HG03175 (cell line): ENCODE measurements at regions not wholly inside any gene's neighbourhood (a gene's known extent, or its start where the extent isn't known, plus 50 kb on each side); places are given as distances from the start of the nearest gene placed in this dataset.

Experiments
- ATAC-seq: cut with Tn5 transposase; IDR thresholded peaks from one replicate; pipeline ENCODE4 v1.9.1; 2021; ENCODE audit warnings: mild to moderate bottlenecking, moderate library complexity; ENCODE audit not compliant: unreplicated experiment

DNA sequence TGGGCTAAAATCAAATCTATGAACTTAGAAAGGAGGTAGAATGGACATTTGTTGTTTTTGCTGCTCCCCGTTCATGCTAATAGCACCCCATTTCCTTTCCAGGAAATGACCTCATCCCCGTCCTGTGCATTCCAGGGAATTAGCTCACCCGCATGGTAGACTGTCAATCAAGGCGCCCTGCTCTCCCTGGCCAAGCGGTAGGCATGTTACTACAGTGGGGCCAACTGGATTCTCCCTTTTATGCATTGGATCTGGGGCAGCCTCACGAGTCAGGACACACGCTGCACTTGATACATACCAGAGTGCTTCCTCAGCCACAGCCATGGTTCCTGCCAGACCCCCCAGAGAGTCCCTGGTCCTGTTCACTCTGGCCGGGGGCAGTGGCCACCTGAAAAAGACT, 111.0 kb upstream of the PTCH1 start:
- no peak for ATAC-seq

DNA sequence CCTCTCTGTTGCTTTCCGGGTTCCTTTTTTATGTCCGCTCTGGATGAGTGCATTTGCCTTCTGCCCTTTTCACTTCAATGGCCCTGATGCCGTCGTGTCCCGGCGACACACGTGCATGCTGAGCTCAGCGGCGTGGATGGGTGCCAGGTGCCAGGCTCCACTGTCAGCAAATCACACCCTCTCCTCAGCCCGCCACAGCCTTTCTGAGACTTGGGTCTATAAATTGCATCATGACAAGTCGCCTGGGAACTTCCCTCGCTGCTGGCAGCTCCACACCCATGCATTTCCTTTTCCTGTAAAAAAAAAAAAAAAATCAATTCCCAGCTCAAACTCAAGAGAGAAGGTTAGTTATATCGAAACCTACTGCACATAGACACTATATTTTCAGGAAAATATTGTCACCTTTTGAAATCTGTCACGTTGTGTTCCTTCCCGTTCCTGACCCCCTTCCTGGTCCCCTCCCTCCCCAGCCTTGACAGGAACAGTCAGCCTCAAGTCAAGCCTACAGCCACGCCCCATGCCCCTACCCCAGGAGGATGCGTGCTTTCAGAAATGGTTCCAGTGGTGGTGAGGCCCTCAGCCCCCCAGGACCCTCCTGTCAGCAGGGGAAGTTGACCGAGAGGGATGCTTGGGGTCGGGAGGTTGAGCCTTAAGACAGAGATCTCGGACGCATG, 110.3 kb upstream of the PTCH1 start:
- ATAC-seq, result no peak

DNA sequence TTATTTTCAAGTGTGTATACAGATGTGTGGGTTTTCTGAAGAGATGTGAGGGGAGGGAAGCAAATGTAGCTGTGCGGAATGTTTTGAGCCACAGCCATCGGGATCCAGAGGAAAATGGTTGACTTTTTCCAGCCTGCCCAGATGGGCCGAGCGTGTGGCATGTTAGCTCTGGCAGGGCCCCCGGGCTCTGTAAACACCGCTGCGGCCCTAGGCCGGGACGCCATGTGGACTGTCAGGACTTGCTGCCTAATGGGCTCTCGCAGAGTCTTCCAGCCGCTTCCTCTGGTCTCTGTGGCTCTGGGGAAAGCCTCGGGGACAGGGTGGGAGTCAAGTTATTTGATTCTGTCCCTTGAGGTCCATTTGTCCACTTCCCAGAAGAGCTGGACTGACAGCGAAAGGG, 109.6 kb upstream of the PTCH1 start:
- no peak for ATAC-seq

DNA sequence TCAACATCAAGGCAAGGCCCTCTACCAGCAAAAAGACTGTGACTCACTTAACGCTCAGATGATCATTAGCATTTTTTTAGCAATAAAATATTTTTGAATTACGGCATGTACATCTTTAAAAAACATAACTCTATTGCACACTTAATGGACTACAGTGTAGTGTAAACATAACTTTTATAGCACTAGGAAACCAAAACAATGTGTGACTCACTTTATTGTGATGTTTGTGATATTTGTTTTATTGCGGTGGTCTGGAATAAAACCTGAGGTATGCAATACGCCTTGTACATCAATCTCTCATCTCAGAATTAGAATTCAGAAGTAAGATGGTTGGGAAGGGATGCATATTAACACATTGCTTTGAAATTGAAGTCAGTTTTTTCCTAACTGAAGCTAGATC, 106.9 kb upstream of the PTCH1 start:
- ATAC-seq, result no peak

DNA sequence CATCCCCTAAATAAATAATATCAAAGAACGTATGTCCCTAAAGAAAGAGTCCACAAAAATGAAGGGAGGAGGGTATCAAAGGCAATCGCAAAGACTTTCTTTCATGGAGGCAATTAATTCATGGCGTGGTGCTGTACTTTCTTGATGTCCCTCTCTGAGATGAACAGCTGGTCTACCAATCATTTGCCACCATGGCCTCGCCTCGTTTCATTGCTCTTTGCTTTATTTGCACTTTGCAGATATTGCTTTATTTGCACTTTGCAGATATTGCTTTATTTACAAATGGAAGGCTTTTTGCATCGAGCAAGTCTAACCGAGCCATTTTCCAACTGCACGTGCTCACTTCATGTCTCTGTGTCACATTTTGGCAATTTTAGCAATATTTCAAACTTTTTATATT, 104.0 kb upstream of the PTCH1 start:
- no peak for ATAC-seq

DNA sequence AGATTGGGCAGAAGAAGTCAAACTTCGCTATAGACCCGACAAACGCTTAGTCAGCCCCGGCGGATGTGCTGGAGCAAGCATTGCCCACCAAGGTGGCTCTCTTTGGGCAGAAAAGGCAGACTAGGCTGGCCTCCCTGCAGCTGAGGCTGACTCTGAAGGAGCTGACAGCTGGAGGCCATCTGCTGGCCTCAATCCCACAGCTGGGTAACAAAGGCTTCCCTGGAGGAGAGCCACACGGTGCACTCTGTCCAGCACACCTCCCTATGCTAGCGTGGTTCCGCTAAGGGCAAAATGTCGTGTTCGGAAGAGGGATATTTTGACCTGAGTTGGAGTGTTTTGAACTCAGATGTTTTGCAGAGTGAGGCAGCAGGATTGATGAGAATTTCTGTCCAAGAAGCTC, 103.5 kb upstream of the PTCH1 start:
- no peak for ATAC-seq

DNA sequence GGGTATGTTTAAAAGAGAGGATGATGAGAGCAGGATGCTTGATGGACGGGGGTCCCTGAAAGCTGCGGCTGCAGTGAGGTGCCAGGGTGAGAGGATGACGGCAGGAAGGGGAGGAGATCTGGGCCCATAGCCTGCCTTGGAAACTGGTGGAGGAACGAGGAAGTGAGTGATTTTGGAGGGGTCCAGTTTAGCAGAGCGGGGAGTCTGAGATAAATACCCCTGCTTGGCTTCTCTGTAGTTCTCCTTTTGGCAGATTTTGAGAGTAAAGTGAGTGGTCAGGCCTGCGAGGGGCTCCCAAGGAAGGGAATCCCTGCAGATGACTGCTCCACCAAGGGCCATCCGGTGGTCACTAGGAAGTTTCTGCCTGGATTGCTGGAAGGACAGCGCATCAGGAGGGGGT, 98.5 kb upstream of the PTCH1 start:
- ATAC-seq, result no peak

DNA sequence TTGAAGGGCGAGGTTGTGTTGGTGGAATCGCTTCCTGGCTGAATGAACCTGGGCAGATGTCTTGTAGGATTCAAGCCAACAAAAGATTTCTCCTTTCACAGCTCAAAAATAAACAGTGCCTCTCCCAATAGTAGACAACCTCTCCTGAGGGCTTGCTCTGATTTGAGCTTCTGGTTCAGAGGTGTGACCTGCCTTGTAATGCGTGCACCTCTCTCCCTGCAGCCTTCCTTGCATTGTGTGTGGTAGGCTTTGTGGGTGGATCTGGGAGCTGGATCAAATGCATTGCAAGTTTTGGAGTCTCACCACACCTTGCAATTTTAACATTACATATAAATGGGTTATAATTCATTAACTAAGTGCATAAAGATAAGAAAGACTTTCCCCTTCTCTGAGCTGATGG, 96.9 kb upstream of the PTCH1 start:
- ATAC-seq, result no peak

DNA sequence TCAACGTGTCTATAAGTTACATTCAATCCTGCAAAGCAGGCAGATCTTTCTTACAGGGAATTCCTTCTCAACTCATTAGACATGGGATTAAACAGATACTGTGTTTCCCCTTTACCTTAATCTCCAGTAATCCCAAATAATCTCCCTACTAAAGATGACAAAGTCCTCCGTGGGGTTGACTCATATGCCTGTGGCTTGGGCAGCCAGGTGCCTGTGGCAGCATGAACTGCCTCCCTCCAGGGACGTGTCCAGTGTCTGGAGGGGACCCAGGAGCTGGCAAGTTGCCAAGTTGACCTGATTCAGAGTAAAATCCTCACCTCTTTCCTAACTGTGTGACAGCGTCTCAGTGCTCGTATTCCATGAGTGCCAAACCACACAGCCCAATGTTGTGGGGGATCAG, 94.6 kb upstream of the PTCH1 start:
- no peak for ATAC-seq

DNA sequence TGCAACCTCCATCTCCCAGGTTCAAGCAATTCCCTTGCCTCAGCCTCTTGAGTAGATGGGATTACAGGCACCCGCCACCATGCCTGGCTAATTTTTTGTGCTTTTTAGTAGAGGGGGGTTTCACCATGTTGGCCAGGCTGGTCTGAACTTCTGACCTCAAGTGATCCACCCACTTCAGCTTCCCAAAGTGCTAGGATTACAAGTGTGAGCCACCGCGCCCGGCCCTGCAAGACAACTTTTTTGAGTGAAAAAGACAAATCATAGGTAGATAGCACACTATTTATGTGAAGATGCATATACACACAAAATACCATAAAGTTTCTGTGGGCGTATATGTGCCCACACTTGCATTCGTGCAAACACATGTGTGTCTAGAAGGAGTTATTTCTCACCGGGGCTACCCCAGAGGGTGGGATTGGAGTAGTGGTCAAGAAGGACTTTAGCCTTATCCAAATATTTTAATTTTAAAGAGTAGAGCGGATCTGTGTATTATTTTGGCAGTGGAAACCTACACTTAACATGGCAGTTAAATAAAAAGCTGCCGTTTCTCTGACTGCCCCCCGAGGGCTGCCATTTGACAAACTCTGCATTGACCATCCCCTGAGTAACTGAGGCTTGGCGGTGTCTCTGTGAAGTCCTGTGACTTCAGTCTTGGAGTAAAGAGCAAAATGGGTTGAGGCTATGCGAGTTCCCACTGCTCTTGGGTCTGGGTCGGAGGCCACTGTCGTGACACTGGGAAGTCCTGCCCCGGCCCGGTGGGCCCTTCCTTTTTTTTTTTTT, 93.4 kb upstream of the PTCH1 start:
- no peak for ATAC-seq

DNA sequence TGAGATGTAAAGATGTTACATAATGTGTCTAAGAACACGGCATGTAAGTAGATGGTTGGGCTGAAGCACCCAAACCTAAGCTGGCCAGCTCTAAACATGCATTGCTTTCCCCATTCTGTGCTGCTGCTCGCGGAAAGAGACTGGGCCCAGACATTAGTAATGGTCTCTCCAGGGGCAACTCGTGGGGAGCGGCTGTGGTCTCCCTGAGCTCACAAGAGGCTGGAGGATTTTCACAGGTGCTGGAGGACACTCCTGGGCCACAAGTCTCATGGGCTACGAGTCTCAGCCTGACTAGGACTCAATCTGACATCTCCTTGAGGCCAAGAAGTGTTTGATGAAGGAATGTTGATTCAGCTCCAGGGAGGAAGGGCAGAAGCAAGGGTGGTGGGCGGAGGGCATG, 92.7 kb upstream of the PTCH1 start:
- no peak for ATAC-seq

DNA sequence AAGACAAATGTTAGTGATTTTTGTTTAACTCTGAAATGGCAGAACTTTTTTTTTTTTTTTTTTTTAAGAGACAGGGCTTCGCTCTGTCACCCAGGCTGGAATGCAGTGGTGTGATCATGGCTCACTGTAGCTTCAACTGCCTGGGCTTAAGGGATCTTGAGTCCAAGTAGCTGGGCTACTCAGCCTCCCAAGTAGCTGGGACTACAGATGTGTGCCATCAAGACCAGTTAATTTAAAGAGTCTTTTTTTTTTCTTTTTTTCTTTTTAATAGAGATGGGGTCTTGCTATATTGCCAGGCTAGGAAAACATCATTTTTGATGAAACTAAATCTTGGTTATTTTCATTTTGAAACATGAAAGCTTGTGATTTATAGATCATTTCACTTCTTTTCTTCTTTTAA, 91.6 kb upstream of the PTCH1 start:
- ATAC-seq, result no peak

DNA sequence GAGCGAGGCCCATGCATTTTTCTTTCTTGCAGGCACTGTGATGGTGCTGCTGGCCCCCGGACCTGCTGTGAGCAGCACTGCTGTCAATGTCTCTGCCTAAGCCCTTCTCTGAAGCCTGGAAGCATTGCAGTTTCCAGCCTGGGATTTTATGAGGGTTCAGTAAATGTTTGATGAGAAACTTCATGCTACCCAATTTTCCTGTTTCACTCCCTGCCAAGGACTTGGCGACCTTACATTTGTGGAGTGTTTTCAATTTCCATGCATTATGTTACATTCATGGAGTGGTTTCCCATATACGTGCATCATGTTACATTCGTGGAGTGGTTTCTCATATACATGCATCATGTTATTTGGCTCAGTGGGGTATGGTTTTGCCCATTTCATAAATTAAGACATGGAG, 90.7 kb upstream of the PTCH1 start:
- no peak for ATAC-seq

DNA sequence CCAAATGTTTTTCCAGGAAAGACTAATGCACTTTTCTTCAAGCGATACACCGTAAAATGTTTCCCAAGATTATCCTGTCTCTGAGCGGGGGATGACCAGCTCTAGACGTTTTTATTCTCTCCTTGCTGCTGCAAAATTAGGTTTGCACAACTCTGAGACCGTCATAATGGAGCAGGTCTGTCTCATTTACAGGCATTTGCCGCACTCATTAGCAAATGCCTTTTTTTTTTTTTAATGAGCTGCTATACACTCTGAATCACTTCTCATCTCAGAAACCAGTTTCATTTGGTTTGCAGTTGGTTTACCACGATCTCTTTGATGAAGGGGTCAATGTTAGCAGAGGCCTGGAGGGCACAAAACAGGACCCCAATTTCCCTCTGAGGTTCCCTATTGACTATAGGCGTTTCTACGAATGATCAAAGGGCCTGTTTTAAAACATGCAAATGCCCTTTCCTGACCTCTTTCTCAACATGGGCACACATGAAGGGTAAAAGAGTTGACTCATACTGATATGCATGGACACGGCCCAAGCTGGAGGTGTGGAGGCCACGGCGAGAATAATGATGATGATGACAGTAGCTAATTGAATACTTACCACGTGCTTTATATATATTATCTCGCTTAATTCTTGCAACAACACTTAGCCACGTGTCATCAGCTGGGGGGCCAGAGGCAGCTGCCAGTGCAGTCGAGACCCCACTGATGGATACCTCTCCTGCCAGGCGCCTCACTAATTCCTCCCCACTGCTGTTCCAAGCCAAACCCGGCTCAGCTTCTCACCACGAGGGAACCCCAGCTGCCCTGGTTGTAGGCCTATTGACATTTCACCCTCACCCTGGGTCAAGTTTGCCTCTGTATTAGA, 89.9 kb upstream of the PTCH1 start:
- no peak for ATAC-seq

DNA sequence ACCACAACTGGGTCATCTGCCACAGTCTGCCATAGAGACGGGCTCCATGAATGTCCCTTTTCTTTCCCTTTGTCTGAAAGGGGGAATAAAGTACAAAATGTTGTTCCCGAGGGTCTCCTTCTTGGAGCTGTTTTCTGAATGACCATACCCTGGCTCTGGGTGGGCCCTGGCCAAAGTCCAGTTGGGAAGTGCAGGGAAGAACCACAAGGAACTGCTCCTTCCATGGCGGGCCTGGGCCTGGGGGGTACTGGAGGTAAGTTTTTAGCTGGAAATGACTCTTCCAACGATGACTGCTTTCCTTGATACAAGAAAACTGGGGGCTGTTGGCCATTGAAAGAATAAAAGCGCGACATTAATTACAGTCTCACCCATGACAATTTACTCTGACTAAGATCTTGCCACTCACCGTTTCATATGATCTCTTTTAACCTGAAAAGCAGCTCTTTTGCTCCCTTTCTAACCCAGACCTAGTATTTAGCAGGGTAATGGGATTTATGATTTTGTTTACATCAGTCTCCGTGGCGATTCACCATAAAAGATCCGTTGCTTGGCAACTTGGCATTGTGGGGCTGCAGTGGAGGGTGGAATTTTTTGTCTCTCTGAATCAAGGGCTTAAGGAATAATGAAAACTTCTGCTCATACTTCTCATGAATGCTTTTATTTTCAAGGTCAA, 89.2 kb upstream of the PTCH1 start:
- ATAC-seq, result no peak

DNA sequence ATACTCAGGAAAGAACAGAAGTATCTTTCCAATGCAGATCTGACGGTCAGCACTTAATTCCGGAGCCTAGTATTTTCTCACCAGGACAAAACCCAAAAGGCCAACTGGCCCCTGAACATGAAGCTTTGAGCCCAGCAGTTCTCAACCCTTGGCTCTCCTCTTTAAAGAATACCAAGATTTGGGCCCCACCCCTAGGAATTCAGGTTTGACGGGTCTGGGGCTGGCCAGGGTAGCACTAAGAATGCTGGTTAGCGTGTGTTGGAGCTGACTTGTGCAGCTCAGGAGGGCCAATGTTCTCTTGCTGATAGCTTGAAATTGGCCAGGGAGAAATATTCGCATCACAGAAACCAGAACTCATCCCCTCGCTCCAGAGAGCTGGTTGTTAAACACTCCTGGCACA, 88.3 kb upstream of the PTCH1 start:
- no peak for ATAC-seq

DNA sequence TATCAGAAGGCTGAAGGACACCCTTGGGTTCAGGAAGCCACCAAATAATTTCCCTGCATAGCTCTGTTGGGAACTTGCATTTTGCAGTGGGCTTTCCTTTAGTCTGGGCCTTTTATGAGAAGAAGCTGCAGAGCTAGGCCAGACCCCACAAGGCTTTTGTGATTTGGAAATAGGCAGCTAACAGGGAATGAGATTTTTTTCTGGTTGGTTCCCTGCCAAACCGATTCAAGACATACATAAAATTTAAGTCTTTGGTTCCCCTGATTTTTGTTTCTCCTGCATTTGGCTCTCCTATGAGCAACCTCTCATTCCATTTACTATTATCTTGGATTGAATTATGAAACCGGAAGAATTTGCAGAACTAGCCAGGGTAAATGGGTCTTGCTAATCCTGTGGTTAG, 81.5 kb upstream of the PTCH1 start:
- ATAC-seq, result no peak

DNA sequence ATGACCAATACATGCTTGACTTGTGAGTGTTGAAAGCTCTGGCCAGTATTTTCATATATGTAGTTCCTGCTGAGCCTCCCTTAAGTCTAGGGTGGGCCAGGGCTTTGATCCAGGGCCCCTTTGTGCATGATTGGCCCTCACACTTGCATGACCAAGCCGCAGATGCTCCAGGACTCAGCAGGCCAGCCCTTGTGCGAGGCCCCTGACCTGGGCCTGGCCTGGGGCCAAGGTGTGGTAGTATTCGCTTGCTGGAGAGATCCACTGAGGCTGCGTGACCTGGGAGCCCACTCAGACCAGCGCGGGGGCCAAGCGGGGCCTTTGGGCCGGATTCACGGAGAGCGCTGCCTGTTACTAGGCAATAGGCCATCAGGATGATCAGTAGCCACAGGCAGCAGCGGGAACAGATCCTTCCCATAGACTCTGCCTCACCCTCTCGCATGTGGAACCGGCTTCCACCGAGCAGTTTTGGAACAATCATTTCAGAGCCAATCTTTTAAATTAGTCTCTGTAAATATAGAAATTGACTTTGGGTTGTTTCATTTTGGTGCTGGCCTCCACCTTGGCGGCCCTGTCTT, 79.0 kb upstream of the PTCH1 start:
- no peak for ATAC-seq

DNA sequence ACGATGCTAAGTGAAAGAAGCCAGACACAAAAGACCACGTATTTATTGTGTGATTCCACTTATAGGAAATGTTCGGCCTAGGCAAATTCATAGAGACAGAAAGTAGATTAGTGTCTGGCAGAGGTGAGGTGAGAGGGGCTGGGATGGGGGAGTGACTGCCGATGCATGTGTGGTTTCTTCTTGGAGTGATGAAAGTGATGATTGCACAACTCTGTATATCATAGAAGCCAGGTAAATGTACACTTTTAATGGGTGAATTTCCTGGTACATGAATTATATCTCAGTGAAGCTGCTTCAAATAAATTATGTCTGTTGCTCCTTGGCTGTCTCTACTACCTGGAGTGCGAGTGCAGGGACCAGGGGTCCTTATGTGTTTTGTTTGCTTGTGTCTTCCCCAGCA, 76.2 kb upstream of the PTCH1 start:
- no peak for ATAC-seq

DNA sequence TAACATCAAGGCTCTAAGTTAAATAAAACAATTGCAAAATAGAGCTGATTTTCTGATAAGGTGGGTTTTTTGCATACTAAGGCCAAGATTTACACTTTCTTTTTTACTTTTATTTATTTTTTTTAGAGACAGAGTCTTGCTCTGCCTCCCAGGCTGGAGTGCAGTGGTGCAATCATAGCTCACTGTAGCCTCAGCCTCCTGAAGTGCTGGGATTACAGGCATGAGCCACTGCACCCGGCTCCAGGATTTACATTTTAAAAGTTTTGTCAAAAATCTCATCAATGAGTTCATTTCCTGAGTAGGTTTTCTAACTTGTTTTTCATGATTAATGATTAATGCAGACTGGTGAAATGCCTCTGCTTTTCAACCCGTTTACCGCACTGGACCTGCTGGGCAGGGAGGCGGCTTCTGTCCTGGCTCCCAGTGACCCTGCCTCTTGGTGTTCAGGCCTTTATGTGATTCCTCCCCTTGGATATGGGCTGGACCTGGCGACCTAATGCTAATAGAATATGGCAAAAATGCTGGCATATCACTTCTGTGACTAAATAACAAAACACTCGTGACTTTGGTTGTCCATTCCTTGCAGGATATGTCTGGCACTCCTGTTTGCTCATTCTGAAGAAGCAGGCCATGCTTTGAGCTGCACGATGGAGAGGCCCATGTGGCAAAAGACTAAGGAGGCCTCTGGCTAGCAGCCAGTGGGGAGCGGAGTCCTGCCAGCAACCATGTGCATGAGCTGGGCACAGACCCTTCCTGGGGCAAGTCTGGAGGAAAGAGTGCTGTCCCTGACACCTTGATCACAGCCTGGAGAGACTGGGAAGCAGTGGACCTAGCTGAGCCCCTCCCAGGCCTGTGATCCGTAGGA, 72.2 kb upstream of the PTCH1 start:
- no peak for ATAC-seq
